Kasumi-1 (cell line): ENCODE measurements at regions not wholly inside any gene's neighbourhood (a gene's known extent, or its start where the extent isn't known, plus 50 kb on each side); places are given as distances from the start of the nearest gene placed in this dataset.

Source experiments
- DNase-seq, 2 experiments: peaks; one replicate each; lab custom pipeline; 2025; lab: John Stamatoyannopoulos, UW

DNA sequence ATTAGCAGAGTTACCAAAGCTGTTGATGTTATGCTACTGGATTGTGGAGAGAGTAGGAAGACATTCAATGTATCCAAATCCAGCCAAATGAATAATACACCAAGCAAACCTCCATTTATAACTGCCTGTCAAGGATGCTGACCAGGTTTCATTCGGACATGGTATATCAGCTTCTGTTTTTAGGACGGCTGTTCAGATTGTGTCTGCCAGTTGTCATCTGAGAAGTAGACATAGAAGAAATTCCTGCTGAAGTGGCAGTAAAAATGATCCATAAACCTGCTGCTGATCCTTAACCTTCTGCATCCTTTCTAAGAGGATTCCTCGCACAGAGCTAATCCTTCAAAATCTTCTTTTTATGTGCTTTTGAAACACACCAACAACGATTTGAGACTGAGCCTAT lies 663.6 kb upstream of the PLXNA2 start:
- DNase-seq, result no peak

GRCh38 chr1:208909011-208909984 lies 665.1 kb upstream of the PLXNA2 start:
- DNase-seq, result no peak

DNA sequence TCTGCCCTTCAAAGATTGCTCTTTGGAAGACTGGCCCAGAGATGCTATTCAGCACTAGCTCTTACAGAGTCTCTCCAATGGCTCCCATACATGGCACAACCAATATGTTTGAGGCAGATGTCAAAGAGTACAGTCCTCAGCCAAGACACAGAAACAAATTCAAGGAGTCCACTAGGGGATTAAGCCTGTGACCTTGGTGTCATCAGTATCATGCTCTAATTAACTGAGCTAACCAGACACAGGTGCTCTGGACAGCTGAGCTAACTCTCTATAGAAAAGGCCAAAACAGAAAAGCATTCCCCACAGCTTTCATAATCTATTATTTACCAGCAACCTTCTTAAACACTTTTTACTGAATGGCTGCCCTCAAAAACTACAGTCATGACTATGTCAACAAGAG lies 666.0 kb upstream of the PLXNA2 start:
- DNase-seq, result no peak

DNA sequence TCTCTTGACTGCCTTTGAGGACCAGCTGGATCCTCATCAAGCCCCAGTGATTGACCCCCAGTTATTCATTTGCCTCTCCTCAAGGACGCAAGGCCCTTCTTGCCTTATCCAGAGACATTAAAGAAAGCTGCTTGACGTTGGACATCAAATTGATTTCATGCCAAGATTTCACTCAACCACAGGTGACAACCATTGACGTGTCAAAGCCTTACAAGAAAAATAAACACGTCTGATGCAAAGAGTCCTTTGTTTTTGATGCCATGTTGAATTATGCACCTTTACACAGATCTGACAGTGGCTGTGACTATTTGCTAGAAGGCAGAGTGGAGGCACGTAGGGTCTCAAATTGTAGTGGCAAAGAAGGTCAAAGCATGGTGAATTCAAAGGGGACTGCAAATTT lies 666.2 kb upstream of the CAMK1G start:
- no peak for DNase-seq

GRCh38 chr1:208917723-208918122 lies 665.8 kb upstream of the CAMK1G start:
- no peak for DNase-seq

DNA sequence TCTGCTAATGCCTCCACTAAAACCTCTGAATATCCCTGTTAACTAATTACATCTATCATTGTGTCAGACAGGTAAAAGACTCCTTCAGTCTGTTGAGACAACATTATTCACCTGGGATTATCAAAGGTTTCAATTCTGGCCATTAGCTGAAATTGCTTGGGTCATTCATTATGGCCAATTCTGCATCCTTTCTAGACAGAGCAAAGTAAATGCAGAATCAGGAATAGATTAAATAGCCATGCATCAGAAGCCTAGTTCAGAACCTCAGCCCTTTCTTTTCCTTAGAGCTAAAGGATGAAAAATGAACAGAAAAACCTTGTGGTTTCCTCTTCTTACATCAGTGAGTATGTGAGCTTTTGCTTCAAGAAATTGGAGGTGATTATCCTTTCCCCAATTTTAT lies 665.4 kb upstream of the CAMK1G start:
- no peak for DNase-seq

DNA sequence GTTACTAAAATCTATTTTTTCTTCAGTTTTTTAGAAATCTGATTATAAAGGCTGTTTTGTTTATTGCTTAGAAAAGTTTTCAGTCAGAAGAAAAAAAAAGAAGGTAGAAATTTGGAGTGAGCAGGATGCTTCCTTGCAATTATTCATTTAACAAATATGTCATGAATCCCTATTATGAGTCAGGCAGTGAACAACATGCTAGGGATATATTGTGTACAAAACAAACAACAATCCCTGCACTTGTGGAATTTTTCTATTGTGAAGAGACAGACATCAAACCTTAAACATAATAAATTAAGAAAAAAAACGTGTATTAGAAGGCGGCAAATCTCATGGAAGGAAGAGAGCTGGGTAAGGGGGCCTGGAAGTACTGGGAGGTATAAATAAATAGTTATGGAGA lies 664.1 kb upstream of the CAMK1G start:
- no peak for DNase-seq

- no peak for DNase-seq
Measured at GRCh38 chr1:208921259-208921658, 662.3 kb upstream of the CAMK1G start.

DNA sequence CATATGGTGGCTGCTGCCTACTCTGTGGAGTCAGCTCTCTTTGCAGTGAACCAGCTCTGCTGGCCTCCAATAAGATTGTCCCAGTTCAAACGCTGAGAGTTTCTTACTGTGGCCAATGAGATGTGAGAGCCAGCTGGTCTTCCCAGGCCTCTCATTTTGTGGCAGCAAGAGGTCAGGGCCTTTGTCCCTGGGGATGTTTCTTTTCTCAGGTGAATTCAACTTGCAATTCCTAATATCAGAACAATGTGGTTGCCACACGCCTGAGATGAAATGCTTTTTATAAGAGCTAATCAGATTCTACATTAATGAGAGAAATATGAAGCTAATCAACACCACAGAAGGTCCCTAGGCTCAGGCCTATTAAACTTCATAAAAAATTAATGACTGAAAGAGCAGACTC lies 660.1 kb upstream of the CAMK1G start:
- DNase-seq, result no peak

GRCh38 chr1:208923946-208924720 lies 659.4 kb upstream of the CAMK1G start:
- no peak for DNase-seq

DNA sequence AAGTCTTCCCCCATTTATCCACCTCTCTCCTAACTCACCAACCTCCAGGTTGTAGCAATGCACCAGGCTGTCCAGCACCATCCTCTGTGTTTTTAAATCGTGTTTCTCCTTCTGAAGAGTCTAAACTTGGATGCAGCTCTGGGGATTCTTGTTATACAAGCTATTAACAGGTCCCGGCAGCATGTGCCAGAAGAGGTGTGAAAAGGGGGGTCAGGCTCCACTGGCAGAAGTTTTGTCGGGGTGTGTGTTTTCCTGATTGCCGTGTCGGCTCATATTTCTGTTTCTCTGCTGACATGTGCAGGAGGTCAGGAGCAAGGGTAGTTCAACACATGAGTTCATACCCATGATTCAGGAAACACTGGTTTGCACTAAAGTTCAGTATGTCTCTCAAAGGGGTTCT lies 658.6 kb upstream of the CAMK1G start:
- no peak for DNase-seq

DNA sequence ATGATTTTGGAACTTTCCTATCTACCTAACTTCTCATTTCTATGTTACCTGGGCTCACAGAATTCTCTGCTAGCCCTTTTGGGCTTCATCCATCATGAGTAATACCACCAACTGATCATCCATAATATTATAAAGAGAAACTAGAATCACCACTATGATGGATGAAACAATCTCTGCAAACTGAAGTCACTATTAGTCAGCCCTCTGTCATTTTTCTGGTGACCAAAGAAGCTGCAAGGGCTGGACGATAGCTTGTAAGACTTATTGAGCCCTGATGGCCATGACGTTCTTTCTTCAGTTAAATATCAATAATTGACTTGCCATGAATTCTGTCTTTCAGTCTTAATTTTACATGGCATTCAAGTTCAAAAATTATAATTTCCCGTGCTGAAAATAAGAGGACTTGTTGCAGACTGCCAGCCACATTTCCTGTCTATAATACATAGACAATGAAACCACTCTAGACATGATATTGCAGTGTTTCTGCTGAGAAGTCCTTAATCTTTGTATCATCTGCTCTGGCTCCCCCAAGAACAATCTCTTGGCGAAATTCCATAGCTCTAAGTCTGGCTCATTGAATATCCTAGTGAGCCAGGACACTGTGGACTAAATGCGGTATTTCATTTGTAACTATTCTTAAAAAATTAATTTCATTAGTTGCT lies 655.0 kb upstream of the CAMK1G start:
- DNase-seq, result no peak

DNA sequence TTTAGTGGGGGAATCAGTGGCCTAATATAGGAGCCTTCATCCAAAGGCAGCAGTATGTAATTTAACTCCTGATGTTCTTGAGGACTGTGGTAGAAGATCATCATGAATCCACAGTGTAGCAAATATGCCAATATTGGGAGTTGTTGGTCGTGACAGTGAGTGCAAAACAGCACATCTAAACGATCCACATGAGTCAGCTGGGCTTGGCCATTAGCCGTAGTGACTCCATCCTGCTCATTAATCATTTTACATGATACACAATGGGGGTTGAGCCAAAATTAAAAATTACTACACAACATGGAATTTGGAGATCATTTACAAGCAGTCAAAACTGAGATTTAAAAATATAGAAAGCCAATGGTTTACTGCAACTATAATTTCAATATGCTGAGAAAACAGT lies 653.9 kb upstream of the CAMK1G start:
- DNase-seq, result no peak

- DNase-seq, result no peak
Measured at GRCh38 chr1:208931936-208932335, 651.6 kb upstream of the CAMK1G start.

GRCh38 chr1:208933984-208934525 lies 649.5 kb upstream of the CAMK1G start:
- DNase-seq, result no peak

- no peak for DNase-seq
Measured at GRCh38 chr1:208934933-208935332, 648.6 kb upstream of the CAMK1G start.

GRCh38 chr1:208935517-208936187 lies 647.9 kb upstream of the CAMK1G start:
- DNase-seq, result no peak

- no peak for DNase-seq
Measured at GRCh38 chr1:208939537-208940085, 643.9 kb upstream of the CAMK1G start.

DNA sequence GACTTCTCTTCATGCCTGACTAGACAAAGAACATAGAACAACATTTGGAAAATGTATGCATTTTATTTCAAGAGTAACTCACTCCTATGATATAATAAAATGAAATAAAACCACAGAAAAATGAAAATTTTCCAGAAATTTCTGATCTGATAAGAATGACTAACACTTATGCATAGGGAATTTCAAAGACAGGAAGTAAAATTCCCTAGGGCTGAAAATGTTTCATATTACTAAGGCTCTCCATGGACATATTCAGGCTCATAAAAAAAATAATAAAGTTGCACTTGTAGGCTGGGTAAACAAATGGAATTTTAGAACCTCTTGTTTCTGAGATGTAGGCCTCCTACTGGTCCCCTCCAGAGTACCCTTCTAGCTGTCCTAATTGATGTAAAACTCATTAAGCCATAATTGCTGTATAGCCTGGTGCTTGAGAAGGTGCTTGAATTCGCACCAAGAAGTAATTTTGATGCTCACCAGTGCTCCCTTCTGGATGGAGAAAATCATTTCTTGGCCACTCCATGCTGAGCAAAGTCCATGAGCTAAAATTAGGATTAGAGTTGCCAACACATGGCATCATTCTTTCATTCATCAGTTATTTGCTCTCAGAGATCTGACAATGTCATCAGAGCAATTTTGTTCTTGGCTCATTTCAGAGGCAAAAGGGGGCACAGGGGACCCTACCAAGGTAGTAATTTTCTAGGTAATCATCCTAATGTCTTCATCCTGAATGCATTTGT lies 641.0 kb upstream of the CAMK1G start:
- DNase-seq, result no peak

- no peak for DNase-seq
Measured at GRCh38 chr1:208943291-208943690, 640.2 kb upstream of the CAMK1G start.

DNA sequence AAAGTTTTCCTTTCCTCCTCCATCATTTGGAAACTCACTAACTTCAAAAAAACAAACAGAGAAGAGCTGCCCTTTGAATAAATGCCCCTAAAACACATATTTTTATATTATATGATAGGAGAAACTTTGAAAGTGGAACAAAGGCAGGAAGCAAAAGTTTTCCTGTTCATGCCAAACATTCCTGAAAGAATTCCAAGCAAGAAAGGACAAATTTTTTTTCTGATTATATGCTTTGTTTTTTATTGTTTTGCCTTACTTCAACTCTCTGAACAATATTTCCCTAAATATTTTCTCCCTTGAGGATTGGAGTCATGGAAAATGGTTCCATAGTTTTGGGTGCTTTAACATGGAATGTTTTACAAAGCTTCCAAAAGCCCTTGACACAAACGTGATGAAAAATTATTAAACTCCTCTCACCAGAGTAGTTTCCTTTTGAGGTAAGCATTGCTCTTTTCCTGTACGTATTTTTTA lies 638.5 kb upstream of the CAMK1G start:
- DNase-seq, result no peak
